ENCODE measurements at regions not wholly inside any gene's neighbourhood (a gene's known extent, or its start where the extent isn't known, plus 50 kb on each side); places are given as distances from the start of the nearest gene placed in this dataset.

GRCh38 chr5:114648940-114649339 lies 287.1 kb downstream of the KCNN2 start:
- no peak for DNase-seq
- 77 to 82% (median 82%) methylated on average over 2 of the region's 2 CpGs for WGBS, 3 donors
- Histone ChIP-seq H3K4me3 (ENCODE audit: low read depth in 1 of 3, low read length in 3 of 3) (no peak overlapping the region), H3K36me3 (ENCODE audit: control insufficient read depth in 3 of 3, insufficient read depth in 2 of 3, low read depth in 1 of 3, low read length in 3 of 3) (no peaks in the 10 kb centered on the region), H3K4me1 (ENCODE audit: control insufficient read depth in 3 of 3, insufficient read depth in 2 of 3, low read depth in 1 of 3, low read length in 2 of 3) (no peaks in the 10 kb centered on the region), H3K27me3 (ENCODE audit: control insufficient read depth in 3 of 3, insufficient read depth in 3 of 3, low read length in 3 of 3) (no peaks in the 10 kb centered on the region), H3K27ac (ENCODE audit: low read depth in 1 of 3, low read length in 2 of 3) (no peak overlapping the region), H3K9me3 (ENCODE audit: control insufficient read depth in 2 of 2, insufficient read depth in 1 of 2, low read depth in 1 of 2, low read length in 1 of 2) (peaks cover 0 to 5% of the 10 kb centered on the region in 2 donors)
- no peak for FAIRE-seq

GRCh38 chr5:114644576-114644975 lies 282.7 kb downstream of the KCNN2 start:
- FAIRE-seq (no peak), DNase-seq (no peak)
- Histone ChIP-seq H3K27ac (ENCODE audit: low read depth in 1 of 3, low read length in 2 of 3) (no peak overlapping the region), H3K9me3 (ENCODE audit: control insufficient read depth in 2 of 2, insufficient read depth in 1 of 2, low read depth in 1 of 2, low read length in 1 of 2) (peaks cover 0 to 7% of the 10 kb centered on the region in 2 donors), H3K4me3 (ENCODE audit: low read depth in 1 of 3, low read length in 3 of 3) (no peak overlapping the region), H3K36me3 (ENCODE audit: control insufficient read depth in 3 of 3, insufficient read depth in 2 of 3, low read depth in 1 of 3, low read length in 3 of 3) (no peaks in the 10 kb centered on the region), H3K27me3 (ENCODE audit: control insufficient read depth in 3 of 3, insufficient read depth in 3 of 3, low read length in 3 of 3) (no peaks in the 10 kb centered on the region), H3K4me1 (ENCODE audit: control insufficient read depth in 3 of 3, insufficient read depth in 2 of 3, low read depth in 1 of 3, low read length in 2 of 3) (no peaks in the 10 kb centered on the region)

- no peak overlapping the region for H3K27ac ChIP-seq (ENCODE audit: low read depth in 1 of 3, low read length in 2 of 3)
- no peaks in the 10 kb centered on the region for H3K4me1 ChIP-seq (ENCODE audit: control insufficient read depth in 3 of 3, insufficient read depth in 2 of 3, low read depth in 1 of 3, low read length in 2 of 3)
- H3K27me3 ChIP-seq (ENCODE audit: control insufficient read depth in 3 of 3, insufficient read depth in 3 of 3, low read length in 3 of 3) = no peaks in the 10 kb centered on the region
- H3K4me3 ChIP-seq (ENCODE audit: low read depth in 1 of 3, low read length in 3 of 3) = no peak overlapping the region
- DNase-seq (no peak), FAIRE-seq (no peak)
- H3K9me3 ChIP-seq (ENCODE audit: control insufficient read depth in 2 of 2, insufficient read depth in 1 of 2, low read depth in 1 of 2, low read length in 1 of 2) = no peaks in the 10 kb centered on the region
- no peaks in the 10 kb centered on the region for H3K36me3 ChIP-seq (ENCODE audit: control insufficient read depth in 3 of 3, insufficient read depth in 2 of 3, low read depth in 1 of 3, low read length in 3 of 3)
- WGBS, 3 donors = 59 to 71% (median 60%) methylated on average over 3 of the region's 3 CpGs
Measured at GRCh38 chr5:114636271-114636670, 274.4 kb downstream of the KCNN2 start.

- FAIRE-seq (no peak), DNase-seq (no peak)
- Histone ChIP-seq H3K4me3 (ENCODE audit: low read depth in 1 of 3, low read length in 3 of 3) (no peak overlapping the region), H3K27me3 (ENCODE audit: control insufficient read depth in 3 of 3, insufficient read depth in 3 of 3, low read length in 3 of 3) (no peaks in the 10 kb centered on the region), H3K27ac (ENCODE audit: low read depth in 1 of 3, low read length in 2 of 3) (no peak overlapping the region), H3K4me1 (ENCODE audit: control insufficient read depth in 3 of 3, insufficient read depth in 2 of 3, low read depth in 1 of 3, low read length in 2 of 3) (no peaks in the 10 kb centered on the region), H3K36me3 (ENCODE audit: control insufficient read depth in 3 of 3, insufficient read depth in 2 of 3, low read depth in 1 of 3, low read length in 3 of 3) (no peaks in the 10 kb centered on the region), H3K9me3 (ENCODE audit: control insufficient read depth in 2 of 2, insufficient read depth in 1 of 2, low read depth in 1 of 2, low read length in 1 of 2) (no peaks in the 10 kb centered on the region)
- 53 to 63% (median 58%) methylated on average over 5 of the region's 5 CpGs for WGBS, 3 donors
Measured at GRCh38 chr5:114634967-114635901, 273.4 kb downstream of the KCNN2 start.

GRCh38 chr5:114634517-114634916 lies 272.6 kb downstream of the KCNN2 start:
- no peaks in the 10 kb centered on the region for H3K9me3 ChIP-seq (ENCODE audit: control insufficient read depth in 2 of 2, insufficient read depth in 1 of 2, low read depth in 1 of 2, low read length in 1 of 2)
- FAIRE-seq (no peak), DNase-seq (no peak)
- 84 to 100% (median 86%) methylated on average over 2 of the region's 2 CpGs for WGBS, 3 donors
- no peak overlapping the region for H3K4me3 ChIP-seq (ENCODE audit: low read depth in 1 of 3, low read length in 3 of 3)
- H3K27me3 ChIP-seq (ENCODE audit: control insufficient read depth in 3 of 3, insufficient read depth in 3 of 3, low read length in 3 of 3) = no peaks in the 10 kb centered on the region
- H3K27ac ChIP-seq (ENCODE audit: low read depth in 1 of 3, low read length in 2 of 3) = no peak overlapping the region
- H3K36me3 ChIP-seq (ENCODE audit: control insufficient read depth in 3 of 3, insufficient read depth in 2 of 3, low read depth in 1 of 3, low read length in 3 of 3) = no peaks in the 10 kb centered on the region
- no peaks in the 10 kb centered on the region for H3K4me1 ChIP-seq (ENCODE audit: control insufficient read depth in 3 of 3, insufficient read depth in 2 of 3, low read depth in 1 of 3, low read length in 2 of 3)

- H3K27ac ChIP-seq (ENCODE audit: low read depth in 1 of 3, low read length in 2 of 3) = no peak overlapping the region
- no peaks in the 10 kb centered on the region for H3K4me1 ChIP-seq (ENCODE audit: control insufficient read depth in 3 of 3, insufficient read depth in 2 of 3, low read depth in 1 of 3, low read length in 2 of 3)
- no peak for FAIRE-seq
- H3K36me3 ChIP-seq (ENCODE audit: control insufficient read depth in 3 of 3, insufficient read depth in 2 of 3, low read depth in 1 of 3, low read length in 3 of 3) = no peaks in the 10 kb centered on the region
- 73 to 79% (median 79%) methylated on average over 3 of the region's 3 CpGs for WGBS, 3 donors
- DNase-seq = no peak
- H3K4me3 ChIP-seq (ENCODE audit: low read depth in 1 of 3, low read length in 3 of 3) = no peak overlapping the region
- no peaks in the 10 kb centered on the region for H3K27me3 ChIP-seq (ENCODE audit: control insufficient read depth in 3 of 3, insufficient read depth in 3 of 3, low read length in 3 of 3)
- H3K9me3 ChIP-seq (ENCODE audit: control insufficient read depth in 2 of 2, insufficient read depth in 1 of 2, low read depth in 1 of 2, low read length in 1 of 2) = peaks cover 0 to 3% of the 10 kb centered on the region in 2 donors
Measured at GRCh38 chr5:114612406-114612805, 250.5 kb downstream of the KCNN2 start.

- DNase-seq (no peak), FAIRE-seq (no peak)
- Histone ChIP-seq H3K27ac (ENCODE audit: low read depth in 1 of 3, low read length in 2 of 3) (no peak overlapping the region), H3K4me1 (ENCODE audit: control insufficient read depth in 3 of 3, insufficient read depth in 2 of 3, low read depth in 1 of 3, low read length in 2 of 3) (no peaks in the 10 kb centered on the region), H3K27me3 (ENCODE audit: control insufficient read depth in 3 of 3, insufficient read depth in 3 of 3, low read length in 3 of 3) (no peaks in the 10 kb centered on the region), H3K9me3 (ENCODE audit: control insufficient read depth in 2 of 2, insufficient read depth in 1 of 2, low read depth in 1 of 2, low read length in 1 of 2) (peaks cover 0 to 2% of the 10 kb centered on the region in 2 donors), H3K4me3 (ENCODE audit: low read depth in 1 of 3, low read length in 3 of 3) (no peak overlapping the region), H3K36me3 (ENCODE audit: control insufficient read depth in 3 of 3, insufficient read depth in 2 of 3, low read depth in 1 of 3, low read length in 3 of 3) (no peaks in the 10 kb centered on the region)
- 52 to 85% (median 72%) methylated on average over 2 of the region's 2 CpGs for WGBS, 3 donors
Measured at GRCh38 chr5:114581136-114581535, 219.3 kb downstream of the KCNN2 start.

- H3K27me3 ChIP-seq (ENCODE audit: control insufficient read depth in 3 of 3, insufficient read depth in 3 of 3, low read length in 3 of 3) = no peaks in the 10 kb centered on the region
- H3K4me3 ChIP-seq (ENCODE audit: low read depth in 1 of 3, low read length in 3 of 3) = no peak overlapping the region
- no peaks in the 10 kb centered on the region for H3K4me1 ChIP-seq (ENCODE audit: control insufficient read depth in 3 of 3, insufficient read depth in 2 of 3, low read depth in 1 of 3, low read length in 2 of 3)
- H3K36me3 ChIP-seq (ENCODE audit: control insufficient read depth in 3 of 3, insufficient read depth in 2 of 3, low read depth in 1 of 3, low read length in 3 of 3) = no peaks in the 10 kb centered on the region
- peaks cover 0 to 8% of the 10 kb centered on the region in 2 donors for H3K9me3 ChIP-seq (ENCODE audit: control insufficient read depth in 2 of 2, insufficient read depth in 1 of 2, low read depth in 1 of 2, low read length in 1 of 2)
- WGBS, 3 donors = 72 to 80% (median 75%) methylated on average over 5 of the region's 5 CpGs
- FAIRE-seq (no peak), DNase-seq (no peak)
- H3K27ac ChIP-seq (ENCODE audit: low read depth in 1 of 3, low read length in 2 of 3) = no peak overlapping the region
Measured at GRCh38 chr5:114565871-114566270, 204.0 kb downstream of the KCNN2 start.

GRCh38 chr5:114565139-114565538 lies 203.3 kb downstream of the KCNN2 start:
- FAIRE-seq (no peak), DNase-seq (no peak)
- H3K4me3 ChIP-seq (ENCODE audit: low read depth in 1 of 3, low read length in 3 of 3) = no peak overlapping the region
- no peaks in the 10 kb centered on the region for H3K4me1 ChIP-seq (ENCODE audit: control insufficient read depth in 3 of 3, insufficient read depth in 2 of 3, low read depth in 1 of 3, low read length in 2 of 3)
- 18 to 43% (median 23%) methylated on average over 2 of the region's 2 CpGs for WGBS, 3 donors
- H3K27me3 ChIP-seq (ENCODE audit: control insufficient read depth in 3 of 3, insufficient read depth in 3 of 3, low read length in 3 of 3) = no peaks in the 10 kb centered on the region
- no peaks in the 10 kb centered on the region for H3K36me3 ChIP-seq (ENCODE audit: control insufficient read depth in 3 of 3, insufficient read depth in 2 of 3, low read depth in 1 of 3, low read length in 3 of 3)
- H3K27ac ChIP-seq (ENCODE audit: low read depth in 1 of 3, low read length in 2 of 3) = no peak overlapping the region
- H3K9me3 ChIP-seq (ENCODE audit: control insufficient read depth in 2 of 2, insufficient read depth in 1 of 2, low read depth in 1 of 2, low read length in 1 of 2) = peaks cover 0 to 7% of the 10 kb centered on the region in 2 donors

All from small intestine (tissue), 7 donors.